ENCODE measurements at regions not wholly inside any gene's neighbourhood (a gene's known extent, or its start where the extent isn't known, plus 50 kb on each side); places are given as distances from the start of the nearest gene placed in this dataset.

DNA sequence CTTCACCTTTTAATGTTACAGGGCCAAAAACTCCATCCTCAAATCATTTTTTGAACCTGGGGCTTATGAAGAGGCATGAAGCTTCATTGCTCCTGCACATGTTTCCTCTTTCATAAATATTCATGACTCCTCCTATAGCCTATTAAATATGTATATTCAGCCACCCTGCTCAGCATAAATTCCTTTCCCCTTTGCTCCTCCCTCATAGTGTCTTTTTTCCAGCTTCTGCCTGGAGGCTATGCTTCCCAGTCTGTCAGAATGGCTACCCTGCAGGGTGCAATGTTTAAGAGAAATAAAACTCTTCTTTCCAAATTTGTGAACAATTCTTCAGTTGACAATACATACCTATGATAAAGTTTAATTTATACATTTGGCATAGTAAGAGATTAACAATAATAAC, 1082.9 kb upstream of the CDH18 start:
- TF ChIP-seq, protein P1, sequence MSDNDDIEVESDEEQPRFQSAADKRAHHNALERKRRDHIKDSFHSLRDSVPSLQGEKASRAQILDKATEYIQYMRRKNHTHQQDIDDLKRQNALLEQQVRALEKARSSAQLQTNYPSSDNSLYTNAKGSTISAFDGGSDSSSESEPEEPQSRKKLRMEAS (IDR thresholded peaks at IDR 0.05; ENCODE audit: low read depth, low read length), result no peak
- TF ChIP-seq POLR2AphosphoS5 (IDR thresholded peaks at IDR 0.05; ENCODE audit: low read length), result no peak
- no peak for TF ChIP-seq CREM (IDR thresholded peaks at IDR 0.05; ENCODE audit: low read depth)
- TF ChIP-seq RAD21 (IDR thresholded peaks at IDR 0.05; ENCODE audit: insufficient read depth, low read depth, low read length), result no peak
- no peak for TF ChIP-seq PML (IDR thresholded peaks at IDR 0.05; ENCODE audit: low read length)
- no peak for TF ChIP-seq MEF2B (IDR thresholded peaks at IDR 0.05; ENCODE audit: partially characterized antibody, poor library complexity, severe bottlenecking)
- TF ChIP-seq NR2C2 (IDR thresholded peaks at IDR 0.05; ENCODE audit: borderline replicate concordance, control insufficient read depth, insufficient read length, low read depth), result no peak
- TF ChIP-seq, protein P2, sequence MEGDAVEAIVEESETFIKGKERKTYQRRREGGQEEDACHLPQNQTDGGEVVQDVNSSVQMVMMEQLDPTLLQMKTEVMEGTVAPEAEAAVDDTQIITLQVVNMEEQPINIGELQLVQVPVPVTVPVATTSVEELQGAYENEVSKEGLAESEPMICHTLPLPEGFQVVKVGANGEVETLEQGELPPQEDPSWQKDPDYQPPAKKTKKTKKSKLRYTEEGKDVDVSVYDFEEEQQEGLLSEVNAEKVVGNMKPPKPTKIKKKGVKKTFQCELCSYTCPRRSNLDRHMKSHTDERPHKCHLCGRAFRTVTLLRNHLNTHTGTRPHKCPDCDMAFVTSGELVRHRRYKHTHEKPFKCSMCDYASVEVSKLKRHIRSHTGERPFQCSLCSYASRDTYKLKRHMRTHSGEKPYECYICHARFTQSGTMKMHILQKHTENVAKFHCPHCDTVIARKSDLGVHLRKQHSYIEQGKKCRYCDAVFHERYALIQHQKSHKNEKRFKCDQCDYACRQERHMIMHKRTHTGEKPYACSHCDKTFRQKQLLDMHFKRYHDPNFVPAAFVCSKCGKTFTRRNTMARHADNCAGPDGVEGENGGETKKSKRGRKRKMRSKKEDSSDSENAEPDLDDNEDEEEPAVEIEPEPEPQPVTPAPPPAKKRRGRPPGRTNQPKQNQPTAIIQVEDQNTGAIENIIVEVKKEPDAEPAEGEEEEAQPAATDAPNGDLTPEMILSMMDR (IDR thresholded peaks at IDR 0.05 in 2 of 3, conservative IDR thresholded peaks at IDR 0.05 in 1 of 3; ENCODE audit: control insufficient read depth in 2 of 3, extremely low read depth in 1 of 3, insufficient read depth in 1 of 3, low read depth in 3 of 3, low read length in 3 of 3), result no peak
- no peak for TF ChIP-seq MXI1 (IDR thresholded peaks at IDR 0.05; ENCODE audit: low read depth, low read length)
- TF ChIP-seq, protein P3, sequence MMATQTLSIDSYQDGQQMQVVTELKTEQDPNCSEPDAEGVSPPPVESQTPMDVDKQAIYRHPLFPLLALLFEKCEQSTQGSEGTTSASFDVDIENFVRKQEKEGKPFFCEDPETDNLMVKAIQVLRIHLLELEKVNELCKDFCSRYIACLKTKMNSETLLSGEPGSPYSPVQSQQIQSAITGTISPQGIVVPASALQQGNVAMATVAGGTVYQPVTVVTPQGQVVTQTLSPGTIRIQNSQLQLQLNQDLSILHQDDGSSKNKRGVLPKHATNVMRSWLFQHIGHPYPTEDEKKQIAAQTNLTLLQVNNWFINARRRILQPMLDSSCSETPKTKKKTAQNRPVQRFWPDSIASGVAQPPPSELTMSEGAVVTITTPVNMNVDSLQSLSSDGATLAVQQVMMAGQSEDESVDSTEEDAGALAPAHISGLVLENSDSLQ (IDR thresholded peaks at IDR 0.05), result no peak
- no peak for TF ChIP-seq TBL1XR1 (IDR thresholded peaks at IDR 0.05; ENCODE audit: low read depth, low read length)
- TF ChIP-seq, protein P4, sequence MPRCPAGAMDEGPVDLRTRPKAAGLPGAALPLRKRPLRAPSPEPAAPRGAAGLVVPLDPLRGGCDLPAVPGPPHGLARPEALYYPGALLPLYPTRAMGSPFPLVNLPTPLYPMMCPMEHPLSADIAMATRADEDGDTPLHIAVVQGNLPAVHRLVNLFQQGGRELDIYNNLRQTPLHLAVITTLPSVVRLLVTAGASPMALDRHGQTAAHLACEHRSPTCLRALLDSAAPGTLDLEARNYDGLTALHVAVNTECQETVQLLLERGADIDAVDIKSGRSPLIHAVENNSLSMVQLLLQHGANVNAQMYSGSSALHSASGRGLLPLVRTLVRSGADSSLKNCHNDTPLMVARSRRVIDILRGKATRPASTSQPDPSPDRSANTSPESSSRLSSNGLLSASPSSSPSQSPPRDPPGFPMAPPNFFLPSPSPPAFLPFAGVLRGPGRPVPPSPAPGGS (IDR thresholded peaks at IDR 0.05; ENCODE audit: borderline replicate concordance, insufficient read depth, low read depth, low read length, poor library complexity, severe bottlenecking), result no peak

All from GM12878 (cell line).